ENCODE measurements at regions not wholly inside any gene's neighbourhood (a gene's known extent, or its start where the extent isn't known, plus 50 kb on each side); places are given as distances from the start of the nearest gene placed in this dataset.

GRCh38 chr12:39074063-39074462, 168.7 kb upstream of the CPNE8 start:
- TF ChIP-seq, protein P1, sequence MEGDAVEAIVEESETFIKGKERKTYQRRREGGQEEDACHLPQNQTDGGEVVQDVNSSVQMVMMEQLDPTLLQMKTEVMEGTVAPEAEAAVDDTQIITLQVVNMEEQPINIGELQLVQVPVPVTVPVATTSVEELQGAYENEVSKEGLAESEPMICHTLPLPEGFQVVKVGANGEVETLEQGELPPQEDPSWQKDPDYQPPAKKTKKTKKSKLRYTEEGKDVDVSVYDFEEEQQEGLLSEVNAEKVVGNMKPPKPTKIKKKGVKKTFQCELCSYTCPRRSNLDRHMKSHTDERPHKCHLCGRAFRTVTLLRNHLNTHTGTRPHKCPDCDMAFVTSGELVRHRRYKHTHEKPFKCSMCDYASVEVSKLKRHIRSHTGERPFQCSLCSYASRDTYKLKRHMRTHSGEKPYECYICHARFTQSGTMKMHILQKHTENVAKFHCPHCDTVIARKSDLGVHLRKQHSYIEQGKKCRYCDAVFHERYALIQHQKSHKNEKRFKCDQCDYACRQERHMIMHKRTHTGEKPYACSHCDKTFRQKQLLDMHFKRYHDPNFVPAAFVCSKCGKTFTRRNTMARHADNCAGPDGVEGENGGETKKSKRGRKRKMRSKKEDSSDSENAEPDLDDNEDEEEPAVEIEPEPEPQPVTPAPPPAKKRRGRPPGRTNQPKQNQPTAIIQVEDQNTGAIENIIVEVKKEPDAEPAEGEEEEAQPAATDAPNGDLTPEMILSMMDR (IDR thresholded peaks at IDR 0.05; ENCODE audit: low read depth, low read length): no peak
- TF ChIP-seq POLR2A (IDR thresholded peaks at IDR 0.05; ENCODE audit: extremely low read depth, insufficient read length) (no peak), MAX (IDR thresholded peaks at IDR 0.05; ENCODE audit: low read depth, low read length) (no peak), MYC (IDR thresholded peaks at IDR 0.05; ENCODE audit: low read depth, low read length) (no peak)

All from NB4 (cell line).